Stimulated activated naive CD8-positive, alpha-beta T cell treated with anti-CD3 and anti-CD28 coated beads, Interleukin-15, amount 100 ng/mL, for 72 hours (primary cell): ENCODE measurements at regions not wholly inside any gene's neighbourhood (a gene's known extent, or its start where the extent isn't known, plus 50 kb on each side); places are given as distances from the start of the nearest gene placed in this dataset.
A peak's percentile ranks its signal among the peaks of the same experiment; 100 is the strongest.

Source experiments
- ATAC-seq: fragments of 150-1000 bp; cut with Tn5 transposase; 2 replicates; pipeline ENCODE4 v1.10.0; 2021; ENCODE audit warnings: mild to moderate bottlenecking, moderate library complexity
- DNase-seq, 2 donors: peaks; one replicate each; pipeline ENCODE4 v3.0.0; 2021 to 2022
- H3K27ac Mint-ChIP-seq, 2 donors: one replicate each; pipeline ENCODE4 v1.8.0; 2022; ENCODE audit warnings: mild to moderate bottlenecking in 2 of 2, mixed read lengths in 2 of 2, moderate library complexity in 2 of 2
- H3K27me3 Mint-ChIP-seq: one replicate; pipeline ENCODE4 v1.8.0; 2022; ENCODE audit warnings: mixed read lengths
- H3K4me1 Mint-ChIP-seq: one replicate; pipeline ENCODE4 v1.8.0; 2022; ENCODE audit warnings: mild to moderate bottlenecking, mixed read lengths
- H3K4me3 Mint-ChIP-seq, 2 donors: one replicate each; pipeline ENCODE4 v1.8.0; 2022; ENCODE audit warnings: mild to moderate bottlenecking in 2 of 2, mixed read lengths in 2 of 2, moderate library complexity in 1 of 2
- H3K9me3 Mint-ChIP-seq, 2 donors: one replicate each; pipeline ENCODE4 v1.8.0; 2022; ENCODE audit warnings: mixed read lengths in 2 of 2

- Mint-ChIP-seq H3K27ac (no peak overlapping the region), H3K4me1 (no peaks in the 10 kb centered on the region), H3K27me3 (no peaks in the 10 kb centered on the region), H3K4me3 (no peak overlapping the region), H3K9me3 (no peaks in the 10 kb centered on the region)
- DNase-seq (no peak), ATAC-seq (no peak)
Observed at GRCh38 chr3:147989344-147989743, 580.2 kb downstream of the ZIC1 start.

DNA sequence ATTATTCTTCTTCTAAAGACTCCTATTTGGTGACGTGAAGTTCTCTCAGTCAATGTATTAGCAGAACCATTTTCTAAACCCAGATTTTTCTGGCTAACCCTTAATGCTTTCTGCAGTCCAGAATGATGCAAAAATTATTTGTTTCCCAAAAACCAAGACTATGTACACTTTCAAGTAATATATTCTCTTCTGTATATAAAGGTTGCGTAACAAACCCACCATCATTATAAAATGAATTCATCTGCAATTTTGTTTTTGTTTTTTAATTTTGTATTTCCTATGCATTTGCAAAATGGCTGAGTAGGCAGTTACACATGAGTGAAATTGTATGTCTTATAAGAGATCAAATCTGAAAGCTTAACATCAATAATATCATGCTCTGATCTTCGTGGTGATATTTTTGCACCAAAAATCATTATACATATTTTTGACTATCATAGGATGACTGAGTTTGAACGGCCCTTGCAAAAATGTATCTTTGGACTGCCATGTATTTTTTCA lies 593.6 kb downstream of the ZIC1 start:
- Mint-ChIP-seq H3K9me3 (no peaks in the 10 kb centered on the region), H3K27me3 (no peaks in the 10 kb centered on the region), H3K4me1 (no peaks in the 10 kb centered on the region), H3K4me3 (no peak overlapping the region), H3K27ac (no peak overlapping the region)
- no peak for ATAC-seq
- DNase-seq: no peak

- no peaks in the 10 kb centered on the region for H3K4me1 Mint-ChIP-seq
- no peak for ATAC-seq
Observed at GRCh38 chr3:148004331-148004730, 595.2 kb downstream of the ZIC1 start.

GRCh38 chr3:148005456-148005855 lies 596.3 kb downstream of the ZIC1 start:
- Mint-ChIP-seq H3K27ac (no peak overlapping the region), H3K4me3 (no peak overlapping the region), H3K4me1 (no peaks in the 10 kb centered on the region), H3K27me3 (no peaks in the 10 kb centered on the region), H3K9me3 (no peaks in the 10 kb centered on the region)
- no peak for ATAC-seq
- no peak for DNase-seq

More at GRCh38 chr3:148004331-148004730, 595.2 kb downstream of the ZIC1 start:
- no peaks in the 10 kb centered on the region for H3K9me3 Mint-ChIP-seq
- no peaks in the 10 kb centered on the region for H3K27me3 Mint-ChIP-seq
- H3K27ac Mint-ChIP-seq: no peak overlapping the region
- H3K4me3 Mint-ChIP-seq: no peak overlapping the region
- DNase-seq: no peak

- H3K27ac Mint-ChIP-seq: no peak overlapping the region
Observed at GRCh38 chr3:148006508-148006907, 597.3 kb downstream of the ZIC1 start.

GRCh38 chr3:148008591-148008990 lies 599.4 kb downstream of the ZIC1 start:
- no peak for DNase-seq
- Mint-ChIP-seq H3K27me3 (no peaks in the 10 kb centered on the region), H3K27ac (no peak overlapping the region), H3K9me3 (no peaks in the 10 kb centered on the region), H3K4me3 (no peak overlapping the region), H3K4me1 (no peaks in the 10 kb centered on the region)
- ATAC-seq: no peak

More at GRCh38 chr3:148006508-148006907, 597.3 kb downstream of the ZIC1 start:
- no peak for DNase-seq
- no peaks in the 10 kb centered on the region for H3K4me1 Mint-ChIP-seq
- ATAC-seq: no peak
- H3K27me3 Mint-ChIP-seq: no peaks in the 10 kb centered on the region
- H3K9me3 Mint-ChIP-seq: no peaks in the 10 kb centered on the region
- no peak overlapping the region for H3K4me3 Mint-ChIP-seq

DNA sequence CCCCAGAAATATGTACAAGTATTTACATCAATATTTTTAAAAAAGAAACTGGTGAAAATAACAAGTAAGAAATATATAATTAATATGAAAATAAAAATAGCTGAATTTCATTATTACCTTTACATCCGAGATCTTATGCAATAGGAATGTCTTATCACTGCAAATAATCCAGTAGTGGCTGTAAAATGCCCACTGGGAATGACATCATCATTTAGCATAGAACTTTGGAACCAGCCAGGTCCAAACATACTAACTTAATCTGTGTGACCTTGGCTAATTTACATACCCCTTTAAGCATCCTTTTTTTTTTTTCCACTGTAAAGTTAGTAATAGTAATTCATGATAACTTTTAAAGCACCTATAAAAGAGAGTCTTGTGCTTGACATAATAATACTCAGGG lies 611.7 kb downstream of the ZIC1 start:
- Mint-ChIP-seq H3K4me1 (no peaks in the 10 kb centered on the region), H3K9me3 (peaks cover 5 to 24% of the 10 kb centered on the region in 2 donors), H3K27ac (no peak overlapping the region), H3K27me3 (no peaks in the 10 kb centered on the region), H3K4me3 (no peak overlapping the region)
- DNase-seq (no peak), ATAC-seq (no peak)

DNA sequence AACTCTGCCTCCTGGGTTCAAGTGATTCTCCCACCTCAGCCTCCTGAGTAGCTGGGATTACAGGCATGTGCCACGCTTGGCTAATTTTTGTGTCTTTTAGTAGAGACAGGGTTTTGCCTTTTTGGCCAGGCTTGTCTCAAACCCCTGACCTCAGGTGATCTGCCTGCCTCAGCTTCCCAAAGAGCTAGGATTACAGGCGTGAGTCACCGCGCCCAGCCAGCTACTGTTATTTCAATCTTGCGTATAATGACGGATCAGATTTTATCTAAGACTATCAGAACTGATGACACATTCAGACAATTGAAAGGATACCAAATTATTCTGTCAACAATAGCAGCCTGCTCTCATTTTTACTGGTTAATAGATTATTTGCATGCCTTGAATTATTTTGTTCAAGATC lies 612.2 kb downstream of the ZIC1 start:
- Mint-ChIP-seq H3K9me3 (peaks cover 5 to 24% of the 10 kb centered on the region in 2 donors), H3K4me1 (no peaks in the 10 kb centered on the region), H3K27ac (no peak overlapping the region), H3K4me3 (no peak overlapping the region), H3K27me3 (no peaks in the 10 kb centered on the region)
- DNase-seq (no peak), ATAC-seq (no peak)

- Mint-ChIP-seq H3K4me3 (no peak overlapping the region), H3K4me1 (no peaks in the 10 kb centered on the region), H3K27me3 (no peaks in the 10 kb centered on the region), H3K9me3 (peaks cover 5 to 8% of the 10 kb centered on the region in 2 donors), H3K27ac (no peak overlapping the region)
- ATAC-seq (no peak), DNase-seq (no peak)
Observed at GRCh38 chr3:148023994-148024393, 614.8 kb downstream of the ZIC1 start.

DNA sequence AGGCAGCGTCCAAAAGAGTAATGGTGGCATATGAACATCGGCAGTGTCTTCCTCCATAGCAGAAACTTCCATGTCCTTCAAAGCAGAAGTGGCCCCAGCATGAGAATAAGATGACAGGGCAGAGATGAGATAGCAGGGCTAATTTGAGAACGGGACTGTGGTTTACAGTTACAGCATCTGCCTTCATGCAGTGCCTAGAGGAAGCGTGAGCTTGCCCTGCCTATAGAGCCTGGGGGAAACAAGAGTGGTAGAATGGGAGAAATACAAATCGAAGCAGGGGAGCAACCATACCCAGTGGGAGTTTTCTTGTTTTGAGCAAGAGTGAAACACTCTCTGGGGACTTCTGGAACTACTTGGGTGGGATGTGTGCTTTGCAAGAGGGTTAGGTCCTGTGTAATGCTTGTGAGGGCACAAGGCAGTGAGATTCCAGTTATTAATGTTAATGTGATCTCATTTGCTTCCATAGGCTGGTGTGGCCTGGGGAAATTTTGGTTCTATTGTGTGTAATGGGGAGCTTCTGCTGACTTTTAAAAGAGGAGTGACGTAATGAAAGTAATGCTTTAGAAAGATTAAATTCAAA lies 616.9 kb downstream of the ZIC1 start:
- no peak overlapping the region for H3K4me3 Mint-ChIP-seq
- peaks cover 0 to 5% of the 10 kb centered on the region in 2 donors for H3K9me3 Mint-ChIP-seq
- no peaks in the 10 kb centered on the region for H3K4me1 Mint-ChIP-seq
- ATAC-seq: no peak
- no peaks in the 10 kb centered on the region for H3K27me3 Mint-ChIP-seq
- DNase-seq: no peak
- no peak overlapping the region for H3K27ac Mint-ChIP-seq

GRCh38 chr3:148030975-148031374 lies 621.8 kb downstream of the ZIC1 start:
- H3K27me3 Mint-ChIP-seq: no peaks in the 10 kb centered on the region
- H3K9me3 Mint-ChIP-seq: peaks cover 4 to 6% of the 10 kb centered on the region in 2 donors
- no peak for DNase-seq
- H3K4me1 Mint-ChIP-seq: no peaks in the 10 kb centered on the region
- no peak overlapping the region for H3K4me3 Mint-ChIP-seq
- ATAC-seq: no peak
- H3K27ac Mint-ChIP-seq: no peak overlapping the region

DNA sequence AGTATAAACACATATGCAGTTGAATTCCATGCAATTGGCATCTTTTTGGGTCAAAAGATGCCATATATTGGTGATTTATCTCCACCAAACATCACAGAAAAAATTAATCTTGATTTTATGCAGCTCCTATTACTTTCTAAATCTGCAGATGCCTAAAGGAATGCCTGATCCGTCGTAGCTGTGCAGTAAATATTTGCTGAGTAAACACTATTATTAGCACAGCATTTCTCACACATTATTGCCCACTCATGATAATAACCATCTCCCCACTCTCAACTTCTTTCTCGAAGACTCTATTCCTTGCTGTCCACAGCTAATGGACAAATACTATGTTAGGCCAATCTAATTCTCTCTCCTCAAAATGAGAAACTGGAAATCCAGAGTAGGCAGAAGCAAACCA lies 625.2 kb downstream of the ZIC1 start:
- ATAC-seq (no peak), DNase-seq (no peak)
- no peaks in the 10 kb centered on the region for H3K4me1 Mint-ChIP-seq
- peak overlapping the region in 1 of 2 donors; percentile 3 for H3K27ac Mint-ChIP-seq
- H3K27me3 Mint-ChIP-seq: no peaks in the 10 kb centered on the region
- H3K9me3 Mint-ChIP-seq: peaks cover 4 to 6% of the 10 kb centered on the region in 2 donors
- no peak overlapping the region for H3K4me3 Mint-ChIP-seq

DNA sequence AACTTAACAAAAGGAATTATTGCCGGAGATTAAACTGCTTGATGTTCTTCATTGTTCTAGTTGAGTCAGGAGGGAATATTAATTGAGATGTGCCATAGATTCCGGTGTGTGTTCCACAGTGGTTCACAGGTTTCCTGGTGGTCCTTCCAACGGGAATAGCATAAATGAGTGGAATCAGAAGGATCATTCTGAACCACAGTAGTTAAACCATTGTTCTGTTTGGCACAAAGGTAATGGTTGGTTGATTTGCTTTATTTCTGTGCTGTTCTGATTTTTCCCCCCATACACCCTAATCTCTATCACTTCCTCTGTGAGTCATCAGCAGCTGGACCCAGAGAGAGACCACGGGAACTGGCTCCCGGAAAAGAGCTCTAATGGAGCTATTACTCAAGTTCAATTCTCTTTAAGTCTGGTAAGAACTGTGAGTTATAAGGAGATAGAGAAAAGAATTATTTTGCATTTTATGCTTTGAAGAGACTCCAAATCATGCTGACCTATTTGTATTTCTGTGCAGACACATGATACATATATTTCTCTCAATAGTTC lies 627.2 kb downstream of the ZIC1 start:
- ATAC-seq (no peak), DNase-seq (no peak)
- Mint-ChIP-seq H3K27ac (no peak overlapping the region), H3K9me3 (peaks cover 4 to 6% of the 10 kb centered on the region in 2 donors), H3K4me3 (no peak overlapping the region), H3K4me1 (no peaks in the 10 kb centered on the region), H3K27me3 (no peaks in the 10 kb centered on the region)

- H3K27me3 Mint-ChIP-seq: no peaks in the 10 kb centered on the region
- no peak overlapping the region for H3K27ac Mint-ChIP-seq
- no peaks in the 10 kb centered on the region for H3K4me1 Mint-ChIP-seq
- no peak for ATAC-seq
- H3K4me3 Mint-ChIP-seq: no peak overlapping the region
- no peak for DNase-seq
- H3K9me3 Mint-ChIP-seq: peaks cover 0 to 2% of the 10 kb centered on the region in 2 donors
Observed at GRCh38 chr3:148042663-148043445, 633.7 kb downstream of the ZIC1 start.

DNA sequence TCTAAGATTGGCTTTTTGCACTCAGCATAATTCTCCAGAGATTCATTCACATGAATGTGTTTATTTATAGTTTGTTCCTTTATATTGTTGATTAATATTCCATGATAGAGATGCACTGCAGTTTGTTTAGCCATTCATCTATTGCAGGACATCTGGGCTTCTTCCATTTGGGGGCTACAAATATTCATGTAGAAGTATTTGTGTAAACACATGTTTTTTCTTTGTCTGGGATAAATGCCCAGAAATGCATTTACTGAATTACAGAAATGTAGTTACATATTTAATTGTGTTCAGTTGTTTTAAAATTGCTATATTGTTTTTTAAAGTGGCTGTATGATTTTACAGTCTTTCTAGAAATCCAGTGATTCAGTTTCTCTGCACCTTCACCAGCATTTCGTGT lies 635.0 kb downstream of the ZIC1 start:
- Mint-ChIP-seq H3K27ac (no peak overlapping the region), H3K4me1 (no peaks in the 10 kb centered on the region), H3K4me3 (no peak overlapping the region), H3K27me3 (no peaks in the 10 kb centered on the region), H3K9me3 (peaks cover 0 to 10% of the 10 kb centered on the region in 2 donors)
- DNase-seq (no peak), ATAC-seq (no peak)

GRCh38 chr3:148054999-148055398 lies 642.7 kb upstream of the AGTR1 start:
- Mint-ChIP-seq H3K4me3 (no peak overlapping the region), H3K4me1 (no peaks in the 10 kb centered on the region), H3K27me3 (no peaks in the 10 kb centered on the region), H3K27ac (no peak overlapping the region), H3K9me3 (no peaks in the 10 kb centered on the region)
- DNase-seq (no peak), ATAC-seq (no peak)
